ENCODE measurements at regions not wholly inside any gene's neighbourhood (a gene's known extent, or its start where the extent isn't known, plus 50 kb on each side); places are given as distances from the start of the nearest gene placed in this dataset.
"Not testable (repeated sequence)": the region's sequence is repeated elsewhere in the genome, so short reads cannot be mapped to it uniquely, and the experiment has no call there.

DNA sequence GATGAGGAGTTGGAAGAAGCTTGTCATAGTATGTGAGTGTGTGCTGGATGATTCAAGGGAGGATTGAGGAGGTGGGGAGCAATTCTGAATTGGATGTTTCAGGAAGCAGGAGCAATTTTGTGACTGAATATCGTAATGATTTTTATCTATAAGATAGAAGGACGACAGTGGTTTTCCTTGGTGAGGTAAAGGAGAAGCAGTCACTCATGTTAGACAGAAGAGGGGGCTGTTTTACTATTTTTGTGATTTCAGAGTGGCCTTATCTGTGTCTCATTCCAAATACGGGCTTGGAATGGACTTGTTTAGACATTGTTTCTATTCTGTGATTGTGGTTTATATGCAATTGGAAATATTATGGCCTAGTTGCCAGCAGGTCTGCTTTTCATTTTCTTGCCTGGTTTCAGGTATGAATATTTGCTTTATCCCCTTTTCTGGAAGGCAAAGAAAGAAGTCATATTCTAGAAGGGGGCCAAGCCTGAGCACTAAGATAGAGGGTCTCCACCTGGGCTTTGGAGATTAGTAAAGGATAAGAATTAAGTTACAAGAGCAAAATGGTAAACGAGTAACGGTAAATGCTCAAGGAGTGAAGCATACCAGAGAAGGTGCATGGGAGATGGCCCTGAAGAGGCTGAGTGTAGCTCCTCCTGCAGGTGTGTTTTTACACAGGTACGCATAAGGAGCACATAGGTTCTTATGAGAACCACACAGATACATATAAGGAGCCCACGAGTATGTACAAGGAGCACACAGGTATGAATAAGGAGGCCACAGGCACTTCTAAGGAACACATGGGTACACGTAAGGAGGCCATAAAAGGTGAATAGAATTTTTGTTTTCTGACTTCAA lies 124.6 kb upstream of the KCNAB1 start:
- Histone ChIP-seq H2AFZ (replicated peaks) (no peak overlapping the region), H3K4me1 (peaks cover 4% of the 10 kb centered on the region), H3K9me3 (ENCODE audit: low read depth) (no peaks in the 10 kb centered on the region), H3K79me2 (ENCODE audit: low read depth) (no peaks in the 10 kb centered on the region), H3K36me3 (no peaks in the 10 kb centered on the region), H3K9ac (no peak overlapping the region), H3F3A (ENCODE audit: low read depth) (peaks cover 2% of the 10 kb centered on the region), H3K27ac (no peak overlapping the region), H3K27me3 (no peaks in the 10 kb centered on the region), H3K4me3 (no peak overlapping the region), H4K20me1 (ENCODE audit: low read depth) (no peaks in the 10 kb centered on the region), H3K4me2 (no peak overlapping the region)
- Mint-ChIP-seq H3K27me3 (ENCODE audit: insufficient read depth, low read depth) (peaks cover 5% of the 10 kb centered on the region), H3K36me3 (no peaks in the 10 kb centered on the region), H3K4me3 (no peak overlapping the region), H3K4me1 (peaks cover 11% of the 10 kb centered on the region), H3K9me3 (peaks cover 17% of the 10 kb centered on the region), H3K27ac (no peak overlapping the region)
- peak; percentile 56 for DNase-seq (ENCODE audit: low spot score)
- TF ChIP-seq, protein P1, sequence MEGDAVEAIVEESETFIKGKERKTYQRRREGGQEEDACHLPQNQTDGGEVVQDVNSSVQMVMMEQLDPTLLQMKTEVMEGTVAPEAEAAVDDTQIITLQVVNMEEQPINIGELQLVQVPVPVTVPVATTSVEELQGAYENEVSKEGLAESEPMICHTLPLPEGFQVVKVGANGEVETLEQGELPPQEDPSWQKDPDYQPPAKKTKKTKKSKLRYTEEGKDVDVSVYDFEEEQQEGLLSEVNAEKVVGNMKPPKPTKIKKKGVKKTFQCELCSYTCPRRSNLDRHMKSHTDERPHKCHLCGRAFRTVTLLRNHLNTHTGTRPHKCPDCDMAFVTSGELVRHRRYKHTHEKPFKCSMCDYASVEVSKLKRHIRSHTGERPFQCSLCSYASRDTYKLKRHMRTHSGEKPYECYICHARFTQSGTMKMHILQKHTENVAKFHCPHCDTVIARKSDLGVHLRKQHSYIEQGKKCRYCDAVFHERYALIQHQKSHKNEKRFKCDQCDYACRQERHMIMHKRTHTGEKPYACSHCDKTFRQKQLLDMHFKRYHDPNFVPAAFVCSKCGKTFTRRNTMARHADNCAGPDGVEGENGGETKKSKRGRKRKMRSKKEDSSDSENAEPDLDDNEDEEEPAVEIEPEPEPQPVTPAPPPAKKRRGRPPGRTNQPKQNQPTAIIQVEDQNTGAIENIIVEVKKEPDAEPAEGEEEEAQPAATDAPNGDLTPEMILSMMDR (IDR thresholded peaks at IDR 0.05) = peak; percentile 72
- TF ChIP-seq EZH2 (IDR thresholded peaks at IDR 0.05) = no peak

DNA sequence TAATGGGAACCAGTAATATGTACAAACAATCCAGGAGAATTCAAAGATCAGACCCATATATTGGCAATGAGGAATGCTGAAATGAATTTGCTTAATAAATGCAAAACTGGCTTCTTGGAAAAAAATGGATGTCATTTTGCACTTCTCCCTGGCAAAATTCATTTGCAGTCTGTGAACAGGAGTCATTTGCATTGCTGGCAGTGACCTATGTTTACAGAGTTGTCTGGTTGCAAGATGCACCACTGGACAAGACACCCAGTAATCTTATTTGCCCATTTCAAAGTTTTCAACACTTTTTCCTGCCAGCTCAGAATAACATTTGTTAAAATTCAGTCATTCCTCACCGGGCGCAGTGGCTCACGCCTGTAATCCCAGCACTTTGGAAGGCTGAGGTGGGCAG lies 123.5 kb upstream of the KCNAB1 start:
- H4K20me1 ChIP-seq (ENCODE audit: low read depth) = no peaks in the 10 kb centered on the region
- H3K27ac Mint-ChIP-seq = no peak overlapping the region
- H3K9me3 ChIP-seq (ENCODE audit: low read depth) = no peaks in the 10 kb centered on the region
- no peaks in the 10 kb centered on the region for H3K4me1 Mint-ChIP-seq
- H3K4me2 ChIP-seq = no peak overlapping the region
- peaks cover 2% of the 10 kb centered on the region for H3F3A ChIP-seq (ENCODE audit: low read depth)
- H3K4me3 ChIP-seq = no peak overlapping the region
- no peak overlapping the region for H2AFZ ChIP-seq (replicated peaks)
- no peak overlapping the region for H3K9ac ChIP-seq
- H3K9me3 Mint-ChIP-seq = peaks cover 18% of the 10 kb centered on the region
- no peak for TF ChIP-seq EZH2phosphoT487 (IDR thresholded peaks at IDR 0.05)
- TF ChIP-seq, protein P1 (IDR thresholded peaks at IDR 0.05) = no peak
- no peak for TF ChIP-seq EZH2 (IDR thresholded peaks at IDR 0.05)
- no peaks in the 10 kb centered on the region for H3K36me3 Mint-ChIP-seq
- peaks cover 3% of the 10 kb centered on the region for H3K27me3 Mint-ChIP-seq (ENCODE audit: insufficient read depth, low read depth)
- no peaks in the 10 kb centered on the region for H3K79me2 ChIP-seq (ENCODE audit: low read depth)
- H3K36me3 ChIP-seq = no peaks in the 10 kb centered on the region
- no peak overlapping the region for H3K27ac ChIP-seq
- no peak overlapping the region for H3K4me3 Mint-ChIP-seq
- no peak for DNase-seq (ENCODE audit: low spot score)
- H3K4me1 ChIP-seq = no peaks in the 10 kb centered on the region
- no peaks in the 10 kb centered on the region for H3K27me3 ChIP-seq

DNA sequence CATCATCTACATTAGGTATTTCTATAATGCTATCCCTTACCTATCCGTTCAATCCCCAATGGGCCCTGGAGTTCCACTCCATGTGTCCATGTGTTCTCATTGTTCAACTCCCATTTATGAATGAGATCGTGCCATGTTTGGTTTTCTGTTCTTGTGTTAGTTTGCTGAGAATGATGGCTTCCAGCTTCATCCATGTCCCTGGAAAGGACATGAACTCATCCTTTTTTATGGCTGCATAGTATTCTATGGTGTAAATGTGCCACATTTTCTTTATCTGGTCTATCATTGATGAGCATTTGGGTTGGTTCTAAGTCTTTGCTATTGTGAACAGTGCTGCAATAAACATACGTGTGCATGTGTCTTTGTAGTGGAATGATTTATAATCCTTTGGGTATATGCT lies 122.2 kb upstream of the KCNAB1 start:
- not testable (repeated sequence) for H3K36me3 ChIP-seq; H3K27me3 ChIP-seq; H3K4me1 ChIP-seq; H3F3A ChIP-seq (ENCODE audit: low read depth); H2AFZ ChIP-seq (replicated peaks); H3K79me2 ChIP-seq (ENCODE audit: low read depth); H3K27me3 Mint-ChIP-seq (ENCODE audit: insufficient read depth, low read depth); H3K36me3 Mint-ChIP-seq; H3K4me1 Mint-ChIP-seq; DNase-seq (ENCODE audit: low spot score); H3K27ac ChIP-seq; H3K4me2 ChIP-seq; H4K20me1 ChIP-seq (ENCODE audit: low read depth); H3K4me3 ChIP-seq; H3K9me3 ChIP-seq (ENCODE audit: low read depth); H3K27ac Mint-ChIP-seq; H3K9ac ChIP-seq; H3K4me3 Mint-ChIP-seq
- peaks cover 18% of the 10 kb centered on the region for H3K9me3 Mint-ChIP-seq

DNA sequence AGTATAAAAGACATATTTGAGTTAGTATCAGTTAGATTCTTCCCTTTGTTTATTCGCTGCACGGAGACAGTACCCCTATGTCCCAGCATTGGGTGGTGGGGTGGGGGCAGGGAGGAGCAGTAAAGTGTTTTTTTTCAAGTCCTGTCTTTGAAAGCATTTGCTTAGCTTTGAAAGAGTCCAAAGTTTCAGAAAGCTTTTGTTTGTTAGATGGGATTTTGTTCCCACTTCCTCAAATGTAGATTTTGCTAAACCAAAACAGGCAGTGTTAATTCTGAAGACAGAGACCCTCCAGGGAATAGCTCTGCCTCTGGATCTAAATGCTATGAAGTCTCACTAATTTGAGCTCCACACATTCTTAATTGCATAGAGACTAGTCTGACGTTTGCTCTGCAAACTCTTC lies 114.6 kb upstream of the KCNAB1 start:
- Mint-ChIP-seq H3K36me3 (no peaks in the 10 kb centered on the region), H3K27me3 (ENCODE audit: insufficient read depth, low read depth) (peaks cover 5% of the 10 kb centered on the region), H3K4me3 (no peak overlapping the region), H3K27ac (no peak overlapping the region), H3K9me3 (peaks cover 1% of the 10 kb centered on the region), H3K4me1 (peaks cover 7% of the 10 kb centered on the region)
- no peak for DNase-seq (ENCODE audit: low spot score)
- H3K9me3 ChIP-seq (ENCODE audit: low read depth) = no peaks in the 10 kb centered on the region
- H3K4me3 ChIP-seq = no peak overlapping the region
- no peaks in the 10 kb centered on the region for H3F3A ChIP-seq (ENCODE audit: low read depth)
- no peaks in the 10 kb centered on the region for H3K27me3 ChIP-seq
- H3K27ac ChIP-seq = no peak overlapping the region
- H3K4me2 ChIP-seq = peak overlapping the region; percentile 67
- no peaks in the 10 kb centered on the region for H4K20me1 ChIP-seq (ENCODE audit: low read depth)
- H3K9ac ChIP-seq = no peak overlapping the region
- peak overlapping the region; percentile 94 for H2AFZ ChIP-seq (replicated peaks)
- peaks cover 12% of the 10 kb centered on the region for H3K4me1 ChIP-seq
- H3K36me3 ChIP-seq = no peaks in the 10 kb centered on the region
- TF ChIP-seq EZH2 (IDR thresholded peaks at IDR 0.05) = no peak
- TF ChIP-seq, protein P1 (IDR thresholded peaks at IDR 0.05) = no peak
- no peak for TF ChIP-seq EZH2phosphoT487 (IDR thresholded peaks at IDR 0.05)
- no peaks in the 10 kb centered on the region for H3K79me2 ChIP-seq (ENCODE audit: low read depth)
